ENCODE measurements at regions not wholly inside any gene's neighbourhood (a gene's known extent, or its start where the extent isn't known, plus 50 kb on each side); places are given as distances from the start of the nearest gene placed in this dataset.

GRCh38 chr11:122048401-122048800 is 67.6 kb downstream of the BLID start:
- no TSS peak for BruUV-seq (replicated peaks)
- Histone ChIP-seq H3K27ac (no peak overlapping the region), H3K9me3 (ENCODE audit: insufficient read depth, low read depth) (no peaks in the 10 kb centered on the region), H3K9me2 (ENCODE audit: insufficient read depth) (no peaks in the 10 kb centered on the region), H3K79me2 (ENCODE audit: low read depth) (no peaks in the 10 kb centered on the region), H3K4me2 (no peak overlapping the region), H3K36me3 (ENCODE audit: low read depth) (no peaks in the 10 kb centered on the region), H2AFZ (no peak overlapping the region), H4K20me1 (ENCODE audit: insufficient read depth) (no peaks in the 10 kb centered on the region), H3K4me1 (replicated peaks; ENCODE audit: insufficient read depth) (no peaks in the 10 kb centered on the region), H3K27me3 (ENCODE audit: insufficient read depth, low read depth) (no peaks in the 10 kb centered on the region), H3F3A (ENCODE audit: insufficient read depth, low read depth) (no peaks in the 10 kb centered on the region), H3K4me3 (no peak overlapping the region)
- TF ChIP-seq EZH2 (IDR thresholded peaks at IDR 0.05; ENCODE audit: low read depth) = no peak
- TF ChIP-seq CTCF (conservative IDR thresholded peaks at IDR 0.05) = no peak
- ChIA-PET CTCF (no interaction called here), POLR2A (ENCODE audit: unreplicated experiment) (no interaction called here)
- intact Hi-C loops (cut with micrococcal nuclease; ENCODE audit: unreplicated experiment) = no loop called here
- no peak for DNase-seq

GRCh38 chr11:122046846-122047245 is 69.2 kb downstream of the BLID start:
- Histone ChIP-seq H3K36me3 (ENCODE audit: low read depth) (no peaks in the 10 kb centered on the region), H2AFZ (no peak overlapping the region), H3K4me1 (replicated peaks; ENCODE audit: insufficient read depth) (no peaks in the 10 kb centered on the region), H3K4me2 (no peak overlapping the region), H3F3A (ENCODE audit: insufficient read depth, low read depth) (no peaks in the 10 kb centered on the region), H3K79me2 (ENCODE audit: low read depth) (no peaks in the 10 kb centered on the region), H4K20me1 (ENCODE audit: insufficient read depth) (no peaks in the 10 kb centered on the region), H3K27ac (no peak overlapping the region), H3K9me2 (ENCODE audit: insufficient read depth) (no peaks in the 10 kb centered on the region), H3K27me3 (ENCODE audit: insufficient read depth, low read depth) (no peaks in the 10 kb centered on the region), H3K9me3 (ENCODE audit: insufficient read depth, low read depth) (no peaks in the 10 kb centered on the region), H3K4me3 (no peak overlapping the region)
- ChIA-PET POLR2A (ENCODE audit: unreplicated experiment) (no interaction called here), CTCF (no interaction called here)
- intact Hi-C loops (cut with micrococcal nuclease; ENCODE audit: unreplicated experiment) = no loop called here
- TF ChIP-seq CTCF (conservative IDR thresholded peaks at IDR 0.05) = no peak
- TF ChIP-seq EZH2 (IDR thresholded peaks at IDR 0.05; ENCODE audit: low read depth) = no peak
- no peak for DNase-seq
- BruUV-seq (replicated peaks) = no TSS peak

GRCh38 chr11:122046438-122046837 is 69.6 kb downstream of the BLID start:
- POLR2A ChIA-PET (ENCODE audit: unreplicated experiment) = no interaction called here
- CTCF ChIA-PET = no interaction called here

More at GRCh38 chr11:122046438-122046837, 69.6 kb downstream of the BLID start:
- H3F3A ChIP-seq (ENCODE audit: insufficient read depth, low read depth) = no peaks in the 10 kb centered on the region
- no peaks in the 10 kb centered on the region for H3K36me3 ChIP-seq (ENCODE audit: low read depth)
- H3K27me3 ChIP-seq (ENCODE audit: insufficient read depth, low read depth) = no peaks in the 10 kb centered on the region
- H3K9me3 ChIP-seq (ENCODE audit: insufficient read depth, low read depth) = no peaks in the 10 kb centered on the region
- TF ChIP-seq CTCF (conservative IDR thresholded peaks at IDR 0.05) (no peak), EZH2 (IDR thresholded peaks at IDR 0.05; ENCODE audit: low read depth) (no peak)
- no peaks in the 10 kb centered on the region for H3K79me2 ChIP-seq (ENCODE audit: low read depth)
- no peak overlapping the region for H2AFZ ChIP-seq
- no peaks in the 10 kb centered on the region for H3K4me1 ChIP-seq (replicated peaks; ENCODE audit: insufficient read depth)
- no peak for DNase-seq
- no peak overlapping the region for H3K4me2 ChIP-seq
- no peaks in the 10 kb centered on the region for H4K20me1 ChIP-seq (ENCODE audit: insufficient read depth)
- H3K9me2 ChIP-seq (ENCODE audit: insufficient read depth) = no peaks in the 10 kb centered on the region
- BruUV-seq (replicated peaks) = no TSS peak
- intact Hi-C loops (cut with micrococcal nuclease; ENCODE audit: unreplicated experiment) = no loop called here
- no peak overlapping the region for H3K4me3 ChIP-seq
- H3K27ac ChIP-seq = no peak overlapping the region
